Gastroesophageal sphincter (tissue), 3 donors: ENCODE measurements at regions not wholly inside any gene's neighbourhood (a gene's known extent, or its start where the extent isn't known, plus 50 kb on each side); places are given as distances from the start of the nearest gene placed in this dataset.

Experiments
- EP300 ChIP-seq: sonication (generic); formaldehyde crosslinking; IDR thresholded peaks from one replicate; pipeline ENCODE4 v1.6.1; 2017; ENCODE audit warnings: antibody characterized with exemption, mild to moderate bottlenecking
- POLR2A ChIP-seq, 2 donors: fragments of 450-650 bp; IDR thresholded peaks; one replicate each; pipeline ENCODE4 v1.6.1; 2017; ENCODE audit warnings: antibody characterized with exemption in 2 of 2, mild to moderate bottlenecking in 2 of 2, moderate library complexity in 1 of 2
- TF ChIP-seq, protein P1 (sequence below), 4 experiments: fragments of 200-600 bp in 2 of 4; fragments of 450-650 bp in 2 of 4; sonication (generic) in 1 of 4; IDR thresholded peaks; one replicate each; pipeline ENCODE4 v1.5.1; 2017 to 2019; ENCODE audit warnings: antibody characterized with exemption in 4 of 4, mild to moderate bottlenecking in 2 of 4, moderate library complexity in 2 of 4

DNA sequence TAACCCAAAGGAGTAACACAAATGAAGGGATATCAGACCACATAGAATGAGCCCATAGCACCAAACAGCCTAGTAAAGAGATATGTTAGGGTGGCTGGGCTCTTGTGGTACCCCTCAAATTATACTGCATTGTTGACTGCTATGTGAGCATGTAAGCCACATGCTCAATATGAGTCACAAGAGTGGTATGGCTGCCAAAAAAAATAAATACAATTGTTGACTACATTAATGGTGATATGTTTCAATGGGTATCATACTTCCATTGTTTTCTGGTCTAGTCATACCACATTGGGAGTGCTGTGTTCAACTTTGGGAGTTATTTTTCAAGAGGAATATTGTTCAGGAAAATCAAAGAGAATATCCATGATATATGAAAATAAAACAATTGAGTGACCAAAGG, 162.4 kb upstream of the PIK3R1 start:
- TF ChIP-seq, protein P1, sequence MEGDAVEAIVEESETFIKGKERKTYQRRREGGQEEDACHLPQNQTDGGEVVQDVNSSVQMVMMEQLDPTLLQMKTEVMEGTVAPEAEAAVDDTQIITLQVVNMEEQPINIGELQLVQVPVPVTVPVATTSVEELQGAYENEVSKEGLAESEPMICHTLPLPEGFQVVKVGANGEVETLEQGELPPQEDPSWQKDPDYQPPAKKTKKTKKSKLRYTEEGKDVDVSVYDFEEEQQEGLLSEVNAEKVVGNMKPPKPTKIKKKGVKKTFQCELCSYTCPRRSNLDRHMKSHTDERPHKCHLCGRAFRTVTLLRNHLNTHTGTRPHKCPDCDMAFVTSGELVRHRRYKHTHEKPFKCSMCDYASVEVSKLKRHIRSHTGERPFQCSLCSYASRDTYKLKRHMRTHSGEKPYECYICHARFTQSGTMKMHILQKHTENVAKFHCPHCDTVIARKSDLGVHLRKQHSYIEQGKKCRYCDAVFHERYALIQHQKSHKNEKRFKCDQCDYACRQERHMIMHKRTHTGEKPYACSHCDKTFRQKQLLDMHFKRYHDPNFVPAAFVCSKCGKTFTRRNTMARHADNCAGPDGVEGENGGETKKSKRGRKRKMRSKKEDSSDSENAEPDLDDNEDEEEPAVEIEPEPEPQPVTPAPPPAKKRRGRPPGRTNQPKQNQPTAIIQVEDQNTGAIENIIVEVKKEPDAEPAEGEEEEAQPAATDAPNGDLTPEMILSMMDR (IDR thresholded peaks at IDR 0.05) = no peak
- TF ChIP-seq POLR2A (IDR thresholded peaks at IDR 0.05) (no peak), EP300 (no peak)
